Aorta (tissue), 5 donors: ENCODE measurements at regions not wholly inside any gene's neighbourhood (a gene's known extent, or its start where the extent isn't known, plus 50 kb on each side); places are given as distances from the start of the nearest gene placed in this dataset.

Experiments used
- ATAC-seq: fragments of 200-7000 bp; cut with Tn5 transposase; one replicate; pipeline ENCODE4 v1.9.1; 2022; ENCODE audit warnings: moderate library complexity; ENCODE audit not compliant: low FRiP score
- DNase-seq, 2 donors: peaks; one replicate each; pipeline ENCODE4 v3.0.0-alpha.2; 2020
- H3K27ac ChIP-seq, 2 donors: one replicate each; pipeline ENCODE4 v1.5.1; 2013; ENCODE audit warnings: low read length in 2 of 2, mild to moderate bottlenecking in 2 of 2, moderate library complexity in 2 of 2, control low read depth in 1 of 2, inconsistent platforms in 1 of 2, low read depth in 1 of 2
- H3K27me3 ChIP-seq, 2 donors: one replicate each; pipeline ENCODE4 v1.6.1; 2013; ENCODE audit warnings: control low read depth in 1 of 2, low read length in 1 of 2, mild to moderate bottlenecking in 1 of 2, moderate library complexity in 1 of 2; ENCODE audit not compliant: insufficient read depth in 2 of 2, control insufficient read depth in 1 of 2
- H3K36me3 ChIP-seq, 2 donors: one replicate each; pipeline ENCODE4 v1.6.1; 2013; ENCODE audit warnings: control low read depth in 1 of 2, low read length in 1 of 2, mild to moderate bottlenecking in 1 of 2; ENCODE audit not compliant: insufficient read depth in 2 of 2, control insufficient read depth in 1 of 2
- H3K4me1 ChIP-seq, 2 donors: one replicate each; pipeline ENCODE4 v1.6.1; 2013; ENCODE audit warnings: low read length in 2 of 2, control low read depth in 1 of 2, mild to moderate bottlenecking in 1 of 2, moderate library complexity in 1 of 2; ENCODE audit not compliant: insufficient read depth in 2 of 2, control insufficient read depth in 1 of 2
- H3K4me3 ChIP-seq, 2 donors: one replicate each; pipeline ENCODE4 v1.5.1; 2013; ENCODE audit warnings: low read length in 2 of 2, control low read depth in 1 of 2, mild to moderate bottlenecking in 1 of 2
- H3K9me3 ChIP-seq: one replicate; pipeline ENCODE4 v1.6.1; 2013; ENCODE audit warnings: mild to moderate bottlenecking, low read length; ENCODE audit not compliant: control insufficient read depth
- WGBS, 2 donors: extraction: QIAGEN DNeasy Blood & Tissue Kit; methylation state at CpG; one replicate each; pipeline ENCODE4 v1.1.7; 2013; 5-methylcytosine and 5-hydroxymethylcytosine counted together
- intact Hi-C, 2 donors: fragments of 100-400 bp; cut with DNase I; formaldehyde crosslinking; loops; one replicate each; pipeline versions ENCODE4 v1.14.2 to v1.15.0; 2022
- donor health status: healthy with polysubstance abuse.
- donor health status: Bipolar disorder and iron deficiency.
- donor health status: DM: no; HTN: no; CAD: no.
- donor health status: DM: no; HTN: no; CAD: no.
- donor health status: DM: yes; HTN: yes; CAD: no.

- Histone ChIP-seq H3K9me3 (no peaks in the 10 kb centered on the region), H3K4me3 (no peak overlapping the region), H3K4me1 (no peaks in the 10 kb centered on the region), H3K27me3 (no peaks in the 10 kb centered on the region), H3K36me3 (no peaks in the 10 kb centered on the region), H3K27ac (no peak overlapping the region)
- ATAC-seq (no peak), DNase-seq (no peak)
- intact Hi-C loops: no loop called here
Measured at GRCh38 chr14:44215660-44216059, 291.4 kb downstream of the FSCB start.

- ATAC-seq (no peak), DNase-seq (no peak)
- H3K4me3 ChIP-seq: no peak overlapping the region
- no peaks in the 10 kb centered on the region for H3K27me3 ChIP-seq
- 92 to 94% methylated on average over 2 of the region's 2 CpGs for WGBS, 2 donors
- H3K36me3 ChIP-seq: no peaks in the 10 kb centered on the region
- H3K27ac ChIP-seq: no peak overlapping the region
- intact Hi-C loops: no loop called here
- no peaks in the 10 kb centered on the region for H3K9me3 ChIP-seq
- H3K4me1 ChIP-seq: no peaks in the 10 kb centered on the region
Measured at GRCh38 chr14:44211718-44212117, 295.4 kb downstream of the FSCB start.

- Histone ChIP-seq H3K9me3 (no peaks in the 10 kb centered on the region), H3K27me3 (no peaks in the 10 kb centered on the region), H3K4me1 (no peaks in the 10 kb centered on the region), H3K27ac (no peak overlapping the region), H3K36me3 (no peaks in the 10 kb centered on the region), H3K4me3 (no peak overlapping the region)
- 3 to 4% methylated on average over 3 of the region's 3 CpGs for WGBS, 2 donors
- DNase-seq (no peak), ATAC-seq (no peak)
- intact Hi-C loops: no loop called here
Measured at GRCh38 chr14:44204061-44204835, 302.8 kb downstream of the FSCB start.

- intact Hi-C loops: no loop called here
- ATAC-seq (no peak), DNase-seq (no peak)
- Histone ChIP-seq H3K4me3 (no peak overlapping the region), H3K4me1 (no peaks in the 10 kb centered on the region), H3K36me3 (no peaks in the 10 kb centered on the region), H3K9me3 (no peaks in the 10 kb centered on the region), H3K27ac (no peak overlapping the region), H3K27me3 (no peaks in the 10 kb centered on the region)
- 56 to 69% methylated on average over 1 of the region's 1 CpG for WGBS, 2 donors
Measured at GRCh38 chr14:44180975-44181374, 326.1 kb downstream of the FSCB start.

GRCh38 chr14:44170556-44170955 lies 336.5 kb downstream of the FSCB start:
- ATAC-seq (no peak), DNase-seq (no peak)
- Histone ChIP-seq H3K36me3 (no peaks in the 10 kb centered on the region), H3K4me3 (no peak overlapping the region), H3K9me3 (no peaks in the 10 kb centered on the region), H3K4me1 (no peaks in the 10 kb centered on the region), H3K27ac (no peak overlapping the region), H3K27me3 (no peaks in the 10 kb centered on the region)
- WGBS, 2 donors: 78 to 83% methylated on average over 4 of the region's 4 CpGs
- intact Hi-C loops: no loop called here

- intact Hi-C loops: no loop called here
- Histone ChIP-seq H3K27me3 (no peaks in the 10 kb centered on the region), H3K4me3 (no peak overlapping the region), H3K27ac (no peak overlapping the region), H3K4me1 (no peaks in the 10 kb centered on the region), H3K36me3 (no peaks in the 10 kb centered on the region), H3K9me3 (no peaks in the 10 kb centered on the region)
- WGBS, 2 donors: 59 to 62% methylated on average over 6 of the region's 6 CpGs
- no peak for DNase-seq
- ATAC-seq: no peak
Measured at GRCh38 chr14:44170101-44170500, 337.0 kb downstream of the FSCB start.

GRCh38 chr14:44168566-44168965 lies 338.5 kb downstream of the FSCB start:
- no peak for DNase-seq
- intact Hi-C loops: no loop called here
- H3K4me1 ChIP-seq: no peaks in the 10 kb centered on the region
- no peak overlapping the region for H3K4me3 ChIP-seq
- no peak for ATAC-seq
- no peak overlapping the region for H3K27ac ChIP-seq
- H3K9me3 ChIP-seq: no peaks in the 10 kb centered on the region
- no peaks in the 10 kb centered on the region for H3K27me3 ChIP-seq
- no peaks in the 10 kb centered on the region for H3K36me3 ChIP-seq

GRCh38 chr14:44166611-44167010 lies 340.5 kb downstream of the FSCB start:
- intact Hi-C loops: no loop called here
- no peak for ATAC-seq
- Histone ChIP-seq H3K9me3 (no peaks in the 10 kb centered on the region), H3K36me3 (no peaks in the 10 kb centered on the region), H3K27ac (no peak overlapping the region), H3K4me1 (no peaks in the 10 kb centered on the region), H3K27me3 (no peaks in the 10 kb centered on the region), H3K4me3 (no peak overlapping the region)
- WGBS, 2 donors: 73 to 74% methylated on average over 2 of the region's 2 CpGs
- no peak for DNase-seq

GRCh38 chr14:44165936-44166335 lies 341.1 kb downstream of the FSCB start:
- Histone ChIP-seq H3K4me1 (no peaks in the 10 kb centered on the region), H3K4me3 (no peak overlapping the region), H3K36me3 (no peaks in the 10 kb centered on the region), H3K27me3 (no peaks in the 10 kb centered on the region), H3K27ac (no peak overlapping the region), H3K9me3 (no peaks in the 10 kb centered on the region)
- no peak for DNase-seq
- WGBS, 2 donors: 65 to 71% methylated on average over 3 of the region's 3 CpGs
- intact Hi-C loops: no loop called here
- no peak for ATAC-seq
